GM21390 (cell line): ENCODE measurements at regions not wholly inside any gene's neighbourhood (a gene's known extent, or its start where the extent isn't known, plus 50 kb on each side); places are given as distances from the start of the nearest gene placed in this dataset.
"Not testable (repeated sequence)": the region's sequence is repeated elsewhere in the genome, so short reads cannot be mapped to it uniquely, and the experiment has no call there.

Source experiments
- ATAC-seq: cut with Tn5 transposase; IDR thresholded peaks from one replicate; pipeline ENCODE4 v1.9.1; 2021; ENCODE audit not compliant: unreplicated experiment

GRCh38 chr6:68160812-68161211 lies 474.3 kb upstream of the ADGRB3 start:
- not testable (repeated sequence) for ATAC-seq

- no peak for ATAC-seq
These were observed 474.7 kb upstream of the ADGRB3 start for GRCh38 chr6:68160348-68160747.

- no peak for ATAC-seq
These were observed 475.6 kb upstream of the ADGRB3 start for GRCh38 chr6:68159433-68159832.

GRCh38 chr6:68158256-68158655 lies 476.8 kb upstream of the ADGRB3 start:
- ATAC-seq: peak; percentile 76

GRCh38 chr6:68144667-68145066 lies 490.4 kb upstream of the ADGRB3 start:
- no peak for ATAC-seq

GRCh38 chr6:68141190-68141589 lies 493.9 kb upstream of the ADGRB3 start:
- ATAC-seq: no peak

- no peak for ATAC-seq
These were observed 496.0 kb upstream of the ADGRB3 start for GRCh38 chr6:68139130-68139529.

- ATAC-seq: no peak
These were observed 500.3 kb upstream of the ADGRB3 start for GRCh38 chr6:68134796-68135195.

- ATAC-seq: no peak
These were observed 506.9 kb upstream of the ADGRB3 start for GRCh38 chr6:68128211-68128610.

- ATAC-seq: no peak
These were observed 508.0 kb upstream of the ADGRB3 start for GRCh38 chr6:68127074-68127473.

- peak; percentile 96 for ATAC-seq
These were observed 508.9 kb upstream of the ADGRB3 start for GRCh38 chr6:68126089-68126749.

- not testable (repeated sequence) for ATAC-seq
These were observed 512.1 kb upstream of the ADGRB3 start for GRCh38 chr6:68122975-68123374.

GRCh38 chr6:68122032-68122431 lies 513.0 kb upstream of the ADGRB3 start:
- ATAC-seq: no peak

- not testable (repeated sequence) for ATAC-seq
These were observed 514.1 kb upstream of the ADGRB3 start for GRCh38 chr6:68120954-68121353.

GRCh38 chr6:68114463-68115047 lies 520.5 kb upstream of the ADGRB3 start:
- no peak for ATAC-seq

GRCh38 chr6:68108233-68108835 lies 526.7 kb upstream of the ADGRB3 start:
- ATAC-seq: peak; percentile 81

GRCh38 chr6:68094070-68094469 lies 541.0 kb upstream of the ADGRB3 start:
- peak; percentile 97 for ATAC-seq

- peak; percentile 89 for ATAC-seq
These were observed 547.5 kb upstream of the ADGRB3 start for GRCh38 chr6:68087399-68088133.

- no peak for ATAC-seq
These were observed 548.9 kb upstream of the ADGRB3 start for GRCh38 chr6:68086199-68086598.

- ATAC-seq: not testable (repeated sequence)
These were observed 549.5 kb upstream of the ADGRB3 start for GRCh38 chr6:68085599-68085998.

- no peak for ATAC-seq
These were observed 553.0 kb upstream of the ADGRB3 start for GRCh38 chr6:68082086-68082485.

- no peak for ATAC-seq
These were observed 555.0 kb upstream of the ADGRB3 start for GRCh38 chr6:68080074-68080473.
